ENCODE measurements at regions not wholly inside any gene's neighbourhood (a gene's known extent, or its start where the extent isn't known, plus 50 kb on each side); places are given as distances from the start of the nearest gene placed in this dataset.

- TF ChIP-seq EZH2 (IDR thresholded peaks at IDR 0.05; ENCODE audit: insufficient read depth, poor library complexity, severe bottlenecking) (no peak), EZH2phosphoT487 (IDR thresholded peaks at IDR 0.05; ENCODE audit: insufficient read depth, low read depth) (no peak)
Measured at GRCh38 chr2:59959944-59960343, 593.5 kb downstream of the BCL11A start.

Measured in GM23248 (cell line).